NK-92 treated with Interleukin-12 subunit alpha and Interleukin-12 subunit beta, amount 100 ng/mL, for 24 hours (cell line): ENCODE measurements at regions not wholly inside any gene's neighbourhood (a gene's known extent, or its start where the extent isn't known, plus 50 kb on each side); places are given as distances from the start of the nearest gene placed in this dataset.
"Not testable (repeated sequence)": the region's sequence is repeated elsewhere in the genome, so short reads cannot be mapped to it uniquely, and the experiment has no call there.

Experiments
- DNase-seq: peaks from one replicate; lab custom pipeline; 2025; lab: John Stamatoyannopoulos, UW

DNA sequence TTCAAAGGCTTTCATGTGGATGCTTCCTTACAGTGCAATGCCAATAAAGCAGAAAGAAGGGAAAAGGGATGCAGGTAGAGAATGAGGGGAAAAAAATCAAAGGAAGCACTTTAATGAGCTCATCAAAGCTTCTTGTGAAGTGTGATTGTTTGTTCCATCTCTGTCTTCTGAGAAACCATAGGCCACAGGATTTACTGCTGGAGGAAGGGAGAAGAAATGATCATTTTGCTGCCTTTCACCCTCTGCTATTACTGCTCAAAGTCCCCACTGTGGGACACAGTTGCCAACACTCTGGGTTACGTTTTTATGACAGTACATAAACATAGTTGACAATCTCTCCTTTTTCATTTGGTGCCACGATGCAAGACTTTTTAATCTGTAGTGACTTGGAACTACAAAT is 558.0 kb upstream of the TECRL start:
- no peak for DNase-seq

DNA sequence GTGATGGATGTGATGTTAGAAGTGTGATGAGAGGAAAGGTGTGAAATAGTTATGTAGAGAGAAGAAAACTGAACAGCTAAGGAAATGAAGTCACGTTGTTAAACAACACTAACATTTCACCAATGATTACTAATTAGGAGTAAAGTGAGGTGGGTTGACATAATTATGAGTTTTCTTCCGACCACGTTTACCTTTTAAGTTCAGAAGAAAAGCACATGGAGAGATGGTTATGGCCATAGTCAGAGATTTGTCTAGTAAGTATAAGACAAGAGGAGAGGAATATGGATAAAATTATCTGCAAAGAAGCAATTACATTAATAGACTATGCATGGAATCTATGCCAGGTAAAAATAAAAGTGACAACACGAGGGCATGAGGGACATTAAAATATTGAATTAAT is 551.3 kb upstream of the TECRL start:
- no peak for DNase-seq

DNA sequence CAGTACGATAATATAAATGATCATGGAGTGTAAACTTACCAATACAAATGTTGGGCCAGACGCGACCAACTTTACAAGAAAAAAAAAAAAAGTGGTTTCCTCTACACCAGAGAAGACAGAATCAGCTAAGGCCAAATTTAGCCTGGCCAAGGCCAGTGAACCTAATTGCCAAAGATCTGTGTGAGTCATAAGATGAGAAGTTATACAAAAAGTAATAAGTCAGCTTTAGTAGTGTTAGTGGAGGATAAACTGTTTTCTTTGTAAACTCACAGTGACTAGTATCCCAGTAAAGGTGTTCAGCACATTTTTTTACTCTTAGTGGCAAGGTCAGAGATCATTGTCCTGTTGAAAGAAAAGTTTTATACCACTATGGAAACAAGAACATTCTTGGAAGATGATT is 531.4 kb upstream of the TECRL start:
- DNase-seq = no peak

DNA sequence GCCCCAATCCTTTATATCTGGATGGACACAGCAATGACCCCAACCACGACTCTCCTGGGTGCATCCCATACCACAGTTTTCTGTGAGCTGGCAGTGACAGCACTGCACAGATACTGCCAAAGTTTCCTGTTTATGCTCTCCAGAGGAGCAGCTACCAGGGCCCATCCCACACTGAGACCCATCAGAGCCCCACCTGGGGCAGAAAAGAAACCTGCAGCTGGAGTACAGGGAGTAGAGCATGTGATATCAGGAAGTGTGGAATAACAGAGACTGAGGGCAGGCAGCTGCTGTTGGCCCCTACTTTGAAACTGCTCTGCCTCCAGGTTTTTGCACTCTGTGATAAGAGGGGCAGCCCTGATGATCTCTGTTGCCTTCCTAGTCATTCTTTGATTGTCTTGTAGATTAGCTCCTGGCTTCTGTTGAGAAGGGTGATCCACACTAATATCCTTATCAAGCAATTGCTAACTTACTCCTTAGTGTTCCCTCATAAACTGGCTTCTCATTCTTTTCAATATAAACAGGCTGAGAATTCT is 526.3 kb upstream of the TECRL start:
- no peak for DNase-seq

DNA sequence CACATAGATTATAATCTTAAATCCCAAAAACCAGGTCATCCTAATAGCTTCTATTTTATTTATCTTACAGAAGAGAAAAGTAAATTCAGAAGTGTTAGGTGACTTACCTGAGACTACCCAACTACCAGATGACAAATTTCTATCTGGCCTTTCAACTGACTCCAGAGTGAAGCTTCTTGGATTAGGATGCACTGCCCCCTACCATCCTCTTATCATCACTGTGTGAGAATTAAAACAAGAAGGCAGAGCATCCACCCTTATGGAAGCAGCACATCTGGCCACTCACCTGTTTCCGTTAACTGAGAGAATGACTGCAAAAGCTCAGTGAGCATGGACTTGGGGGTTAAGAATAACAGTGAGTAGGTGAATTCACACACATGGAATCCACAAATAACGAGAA is 502.6 kb upstream of the TECRL start:
- DNase-seq = no peak

DNA sequence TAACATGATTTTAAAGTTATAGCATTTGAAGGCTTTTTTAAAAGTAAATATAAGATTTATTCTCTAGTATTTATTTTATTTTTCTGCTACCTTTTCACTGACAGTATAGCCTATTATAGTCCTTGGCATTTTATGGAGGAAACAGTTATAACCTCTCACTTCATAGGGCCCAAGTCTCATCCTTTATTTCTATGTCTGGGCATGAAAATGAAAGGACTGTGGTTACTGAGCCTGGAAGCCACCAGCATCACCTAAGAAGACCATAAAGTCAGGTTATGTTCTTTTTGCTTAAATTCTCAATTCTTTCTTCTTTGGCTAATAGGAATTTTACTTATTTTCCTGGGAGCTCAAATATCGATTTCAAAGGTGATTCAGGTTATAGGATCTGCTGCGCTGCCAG is 494.7 kb upstream of the TECRL start:
- DNase-seq = no peak

DNA sequence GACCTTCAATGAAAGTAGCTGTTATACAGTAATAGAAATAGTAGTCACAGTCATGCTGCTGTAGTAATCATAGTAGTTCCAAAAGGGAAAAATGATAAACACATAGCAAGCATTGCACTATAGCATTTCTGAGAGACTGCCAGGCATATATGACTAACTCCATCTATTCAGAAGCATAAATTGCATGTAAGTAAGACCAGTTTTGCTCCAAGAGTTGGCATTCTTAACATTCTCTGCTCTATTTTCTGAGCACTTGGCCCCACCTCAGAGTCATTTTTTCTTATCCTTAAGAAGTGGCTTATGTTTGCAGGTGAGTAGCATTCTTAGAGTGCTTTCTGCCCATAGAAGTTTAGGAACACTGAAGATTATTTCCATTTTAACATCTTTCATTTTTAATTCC is 490.3 kb upstream of the TECRL start:
- no peak for DNase-seq

DNA sequence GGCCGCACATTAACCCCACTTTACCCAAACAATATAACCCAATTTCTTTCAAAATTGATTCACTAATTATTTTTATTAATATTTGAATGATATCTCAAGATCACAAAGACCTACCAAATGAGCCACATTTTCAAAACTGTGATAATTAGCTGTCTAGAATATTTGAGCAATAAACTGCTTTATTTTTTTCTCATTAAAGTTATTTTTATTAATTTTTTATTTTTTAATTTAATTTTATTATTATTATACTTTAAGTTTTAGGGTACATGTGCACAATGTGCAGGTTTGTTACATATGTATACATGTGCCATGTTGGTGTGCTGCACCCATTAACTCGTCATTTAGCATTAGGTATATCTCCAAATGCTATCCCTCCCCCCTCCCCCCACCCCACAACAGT is 489.8 kb upstream of the TECRL start:
- not testable (repeated sequence) for DNase-seq

DNA sequence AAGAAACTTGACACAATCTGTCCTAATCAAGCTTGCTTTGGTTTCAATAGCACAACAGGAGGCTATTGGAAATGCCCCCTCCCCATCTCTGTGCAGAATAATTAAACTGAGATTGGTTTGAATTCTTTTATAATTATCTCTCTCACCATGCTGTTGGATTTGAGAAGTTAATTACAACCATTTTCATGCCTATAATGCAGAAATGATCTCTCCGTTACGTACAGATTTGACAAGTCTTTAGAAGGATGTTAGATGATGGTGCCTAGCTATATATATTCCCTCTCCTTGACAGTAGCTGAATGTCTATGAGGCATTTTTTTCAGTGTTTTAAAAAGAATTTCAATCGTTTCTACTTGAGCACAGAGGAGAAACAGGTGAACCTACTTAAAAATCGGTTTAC is 488.4 kb upstream of the TECRL start:
- DNase-seq = no peak

DNA sequence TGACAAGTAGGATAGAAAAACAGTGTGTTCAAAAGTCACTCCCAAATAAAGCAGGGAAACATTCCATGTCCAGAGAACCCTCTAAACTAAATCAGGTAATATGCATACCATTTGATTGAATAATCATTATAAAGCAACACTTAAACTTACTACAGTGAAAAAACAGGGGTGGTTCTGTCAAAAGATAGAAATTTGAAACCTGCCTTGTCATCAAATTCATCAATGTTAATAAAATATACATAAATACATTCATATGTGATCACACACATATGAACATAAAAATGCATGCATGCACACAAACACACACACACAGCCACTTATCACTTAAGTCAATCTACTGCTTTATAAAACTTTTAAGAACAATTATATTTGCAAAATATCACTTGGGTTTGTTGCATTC is 485.8 kb upstream of the TECRL start:
- DNase-seq = no peak

DNA sequence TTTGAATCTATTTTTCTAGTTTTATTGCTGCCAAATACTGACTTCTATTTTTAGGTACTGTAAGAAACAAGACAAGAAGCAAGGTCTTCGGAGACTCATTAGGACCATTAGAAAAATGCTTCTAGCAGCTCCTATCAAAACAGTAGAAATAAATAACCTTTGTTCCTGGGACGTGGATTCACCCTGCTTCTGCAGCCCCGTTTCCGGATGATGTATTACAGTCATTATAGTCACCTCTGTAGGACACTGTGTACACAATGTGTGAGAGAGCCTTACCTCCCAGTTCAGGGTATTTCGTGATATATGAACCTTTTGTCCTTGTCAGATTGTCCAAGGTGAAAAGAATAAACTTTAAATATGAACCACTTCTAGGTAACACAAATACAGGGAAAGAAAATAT is 484.0 kb upstream of the TECRL start:
- no peak for DNase-seq

DNA sequence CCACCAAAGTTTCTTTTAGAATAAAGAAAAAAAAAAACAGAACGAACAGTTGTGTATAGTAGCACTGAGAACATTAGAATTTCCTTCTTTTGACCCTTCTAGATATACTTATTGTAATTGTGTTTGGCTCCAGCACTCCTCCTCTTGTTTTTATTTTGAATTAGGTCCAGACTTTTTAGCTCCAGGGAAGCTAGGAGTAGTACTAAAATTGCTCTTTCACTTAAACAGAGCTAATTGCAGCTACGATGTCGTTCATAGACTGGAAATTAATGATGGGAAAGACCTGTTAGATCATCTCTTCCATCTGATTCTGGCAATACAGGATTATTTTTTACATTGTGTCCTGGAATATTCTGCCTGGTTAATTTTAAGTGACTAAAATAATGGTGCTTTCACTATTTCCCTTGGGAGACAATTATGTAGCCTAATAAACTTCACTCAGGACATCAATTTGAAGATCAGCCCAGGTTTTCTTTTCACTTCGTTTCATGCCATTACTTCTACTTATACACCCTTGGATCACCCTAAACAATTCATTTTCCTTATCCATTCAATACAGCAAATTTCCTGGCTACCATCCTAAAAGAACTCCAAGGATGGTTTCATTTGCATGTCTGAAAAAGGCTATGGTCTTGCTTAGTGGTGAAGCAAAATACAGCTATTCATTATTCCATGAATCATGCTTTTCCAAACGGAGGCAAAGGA is 480.8 kb upstream of the TECRL start:
- DNase-seq = no peak

DNA sequence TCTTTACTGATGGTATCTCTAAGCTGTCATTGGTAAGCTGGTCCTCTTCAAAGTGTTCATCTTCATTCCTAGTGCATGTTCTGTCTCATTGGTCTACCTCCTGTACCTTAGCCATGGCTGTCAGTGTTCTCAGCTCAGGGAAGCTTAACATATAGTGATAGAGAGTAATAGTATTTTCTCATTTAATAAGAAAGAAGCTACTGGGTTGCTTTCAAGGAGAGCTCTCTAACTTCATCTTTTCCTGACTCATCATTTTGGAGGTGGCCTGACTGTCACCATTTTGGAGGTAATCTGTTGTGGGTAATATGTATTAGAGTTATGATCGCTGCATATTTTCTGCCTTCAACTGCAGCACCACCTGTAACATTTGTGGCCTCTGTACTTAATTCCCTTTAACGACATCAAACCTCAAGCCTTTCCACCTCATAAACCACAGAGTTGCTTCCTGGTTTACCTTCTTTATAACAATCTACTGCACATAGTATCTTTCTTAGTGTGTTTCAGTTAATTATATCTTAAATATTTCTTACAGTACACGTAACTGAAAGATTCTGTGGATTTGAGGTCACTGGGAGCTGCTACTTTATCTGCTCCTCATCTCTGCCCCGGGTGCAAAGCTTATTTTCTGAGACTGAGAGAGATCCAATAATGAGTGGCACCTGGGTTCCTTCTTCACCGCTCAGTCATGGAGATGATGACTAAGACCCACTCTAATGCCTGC is 474.0 kb upstream of the TECRL start:
- DNase-seq = no peak

DNA sequence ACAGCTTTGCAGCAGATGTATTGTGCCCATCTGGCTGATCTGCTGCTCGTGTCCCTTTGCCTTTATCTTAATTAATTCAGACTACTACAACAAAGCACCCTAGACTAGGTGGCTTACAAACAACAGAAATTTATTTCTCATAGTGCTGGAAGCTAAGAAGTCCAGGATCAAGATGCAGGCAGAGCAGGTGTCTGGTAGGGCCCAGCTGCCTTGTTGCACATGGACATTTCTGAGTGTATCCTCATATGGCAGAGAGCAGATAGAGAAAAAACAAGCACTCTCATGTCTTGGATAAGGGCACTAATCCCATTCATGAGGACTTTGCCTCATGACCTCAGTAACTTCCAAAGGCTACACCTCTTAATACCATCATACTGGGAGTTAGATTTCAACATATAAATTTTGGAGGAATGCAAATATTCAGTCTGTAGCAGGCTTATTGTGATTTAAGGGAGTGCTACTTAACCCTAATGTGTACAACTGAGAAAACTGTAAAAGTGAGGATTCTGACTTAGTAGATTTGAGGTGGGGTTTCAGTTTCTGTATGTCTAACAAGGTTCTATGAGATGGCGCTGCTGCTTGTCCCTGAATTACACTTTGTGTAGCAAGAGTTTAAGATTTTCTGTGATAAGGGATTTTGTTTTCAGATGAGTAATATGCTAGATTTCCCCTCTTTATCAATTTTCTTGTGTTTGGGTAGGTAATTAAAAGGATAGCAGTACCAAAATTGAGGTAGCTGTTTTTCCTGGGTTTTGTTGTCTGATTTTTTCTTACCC is 473.2 kb upstream of the TECRL start:
- no peak for DNase-seq

DNA sequence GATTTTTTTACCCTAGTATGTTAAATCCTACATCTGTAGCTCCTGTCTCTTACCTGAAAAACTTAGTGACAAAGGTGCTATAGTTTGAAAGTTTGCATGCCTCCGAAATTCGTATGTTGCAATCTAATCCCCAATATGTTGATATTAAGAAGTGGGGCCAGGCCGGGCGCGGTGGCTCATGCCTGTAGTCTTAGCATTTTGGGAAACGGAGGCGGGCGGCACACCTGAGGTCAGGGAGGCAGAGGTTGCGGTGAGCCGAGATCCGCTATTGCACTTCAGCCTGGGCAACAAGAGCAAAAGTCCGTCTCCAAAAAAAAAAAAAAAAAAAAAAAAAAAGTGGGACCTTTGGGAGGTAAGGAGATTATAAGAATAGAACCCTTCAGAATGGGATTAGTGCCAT is 471.3 kb upstream of the TECRL start:
- DNase-seq = no peak

DNA sequence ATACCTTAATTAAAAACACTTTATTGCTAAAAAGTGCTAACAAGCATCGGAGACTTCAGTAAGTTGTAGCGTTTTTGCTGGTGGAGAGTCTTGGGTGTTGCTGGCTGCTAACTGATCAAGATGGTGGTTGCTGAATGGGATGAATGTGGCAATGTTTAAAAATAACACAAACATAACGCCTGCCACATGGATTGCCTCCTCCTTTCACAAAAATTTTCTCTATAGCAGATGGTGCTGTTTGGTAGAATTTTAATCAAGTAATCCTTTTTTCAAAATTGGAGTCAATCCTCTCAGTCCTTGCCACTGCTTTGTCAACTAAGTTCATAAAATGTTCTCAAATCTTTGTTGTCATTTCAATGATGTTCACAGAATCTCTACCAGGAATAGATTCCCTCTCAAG is 466.8 kb upstream of the TECRL start:
- no peak for DNase-seq

DNA sequence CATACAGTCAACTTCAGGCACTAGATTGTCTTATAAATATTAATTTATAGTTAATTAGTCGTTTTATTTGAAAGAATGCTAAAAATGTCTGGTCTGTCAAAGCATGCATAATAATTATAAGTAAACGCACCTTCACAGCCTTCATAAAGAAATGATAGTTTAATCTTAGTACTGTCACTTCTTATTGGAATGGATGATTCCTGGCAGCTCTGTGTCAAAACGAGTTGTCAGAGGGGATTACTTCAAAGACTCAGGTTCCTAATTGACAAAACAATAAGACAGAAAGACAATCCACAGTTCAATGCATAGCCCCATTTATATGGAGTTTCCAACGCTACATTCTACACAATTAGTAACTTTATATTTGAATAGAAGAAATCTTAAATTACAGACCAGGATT is 461.3 kb upstream of the TECRL start:
- DNase-seq = no peak

DNA sequence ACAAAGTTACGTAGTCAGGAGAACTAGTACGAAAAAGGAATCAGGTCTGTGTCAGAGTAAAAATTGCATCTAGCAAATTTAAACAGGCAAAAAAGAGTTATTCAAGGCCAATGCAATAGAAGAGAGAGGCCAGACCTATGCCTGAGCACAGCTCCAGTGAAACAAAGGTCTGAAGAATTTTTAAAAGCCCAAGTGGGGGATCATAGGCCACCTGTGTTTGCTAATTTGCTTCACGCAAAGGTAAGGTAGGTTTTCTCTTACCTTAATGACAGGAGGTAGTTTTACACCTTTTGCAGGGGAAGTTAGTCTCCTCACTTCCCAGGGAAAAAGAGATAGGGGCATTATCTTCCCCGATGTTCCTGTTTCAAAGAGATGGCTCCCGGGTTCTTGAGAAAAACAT is 448.6 kb upstream of the TECRL start:
- no peak for DNase-seq

DNA sequence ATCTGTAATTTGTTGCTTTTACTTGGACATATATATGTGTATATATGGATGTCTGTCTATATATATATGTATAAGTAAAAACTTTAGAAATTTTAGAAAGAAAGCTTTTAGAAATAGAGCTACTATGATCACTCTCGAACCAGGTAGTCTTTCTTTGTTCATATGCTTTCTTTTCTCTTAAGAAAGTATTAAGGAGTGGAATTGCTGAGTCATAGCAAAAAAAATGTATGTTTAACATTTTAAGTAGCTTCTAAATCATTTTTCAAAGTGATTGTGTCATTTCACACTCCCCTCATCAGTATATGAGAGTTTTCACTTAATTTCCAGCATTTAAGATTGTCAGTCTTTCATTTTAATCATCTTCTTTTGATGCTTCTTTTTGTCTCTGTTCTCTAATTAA is 447.9 kb upstream of the TECRL start:
- DNase-seq = no peak

DNA sequence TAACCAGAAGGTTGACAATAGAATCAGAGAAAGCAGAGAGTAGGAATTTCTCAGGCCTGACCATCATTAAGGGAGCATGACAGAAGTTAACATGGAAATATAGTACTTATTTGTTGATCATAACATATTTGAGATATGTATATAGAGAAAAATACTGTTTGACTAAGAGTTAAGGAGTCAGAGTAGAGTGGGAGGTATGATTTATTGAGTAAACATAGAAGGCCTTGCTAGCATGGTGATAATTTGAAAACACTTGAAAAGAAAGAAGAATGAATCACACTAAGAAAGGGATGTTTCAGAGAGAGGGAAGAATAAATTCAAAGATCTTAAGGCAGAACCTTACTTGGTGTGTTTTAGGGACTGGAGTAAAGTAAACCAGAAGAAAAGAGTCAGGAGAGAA is 437.2 kb upstream of the TECRL start:
- no peak for DNase-seq

DNA sequence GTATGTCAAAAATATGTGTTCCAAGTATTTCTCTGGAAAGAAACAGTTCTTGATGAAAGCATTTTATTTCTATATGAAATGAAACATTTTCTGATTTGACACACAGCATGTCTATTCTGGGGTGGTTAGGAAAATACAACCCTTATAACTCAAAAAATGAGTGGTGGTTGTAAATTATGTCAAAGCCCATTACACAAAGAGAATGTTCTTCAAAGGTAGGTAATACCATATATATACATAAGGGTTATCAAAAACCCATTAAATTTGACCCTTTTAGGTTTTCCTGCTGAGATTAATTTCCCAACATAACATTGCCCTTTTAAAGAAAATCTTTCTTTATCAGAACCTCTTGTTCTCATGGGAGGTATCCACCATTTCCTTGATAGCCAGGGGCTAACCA is 420.5 kb upstream of the TECRL start:
- no peak for DNase-seq

DNA sequence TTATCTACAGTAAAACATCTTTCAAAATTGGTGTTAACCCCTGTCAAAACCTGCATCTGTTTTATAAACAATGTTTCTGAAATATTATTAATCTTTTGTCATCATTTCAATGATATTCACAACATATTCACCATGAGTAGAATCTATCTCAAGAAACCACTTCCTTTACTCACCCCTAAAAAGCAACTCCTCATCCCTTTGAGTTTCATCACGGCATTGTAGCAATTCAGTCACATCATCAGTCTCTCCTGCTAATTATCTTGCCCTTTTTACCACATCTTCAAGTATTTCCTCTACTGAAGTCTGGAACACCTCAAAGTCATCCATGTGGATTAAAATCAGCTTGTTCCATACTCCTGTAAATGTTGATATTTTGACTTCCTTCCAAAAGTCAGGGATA is 415.3 kb upstream of the TECRL start:
- no peak for DNase-seq

DNA sequence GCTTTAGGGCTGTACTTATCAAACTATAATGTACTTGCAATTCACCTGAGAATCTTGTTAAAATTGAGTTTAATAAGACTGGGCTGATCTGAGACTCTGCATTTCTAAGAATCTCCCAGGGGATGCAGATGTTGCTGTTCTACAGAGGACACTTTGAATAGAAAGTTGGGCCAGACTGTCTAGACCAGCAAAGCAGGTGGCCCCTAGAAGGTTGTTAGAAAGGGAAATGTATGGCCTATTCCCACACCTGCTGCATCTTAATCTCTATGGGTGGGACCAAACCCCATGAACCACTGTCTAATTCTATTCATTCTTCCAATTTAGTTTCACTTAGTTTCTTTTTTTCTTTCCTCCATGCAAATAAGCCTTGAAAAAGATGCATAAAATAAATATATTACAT is 413.2 kb upstream of the TECRL start:
- no peak for DNase-seq
